H9 (cell line): ENCODE measurements at regions not wholly inside any gene's neighbourhood (a gene's known extent, or its start where the extent isn't known, plus 50 kb on each side); places are given as distances from the start of the nearest gene placed in this dataset.

ENCODE experiments used
- DNase-seq: peaks from one replicate; pipeline ENCODE4 v3.0.0-alpha.2; 2017
- H2AFZ ChIP-seq: one replicate; pipeline ENCODE4 v1.6.1; 2013; ENCODE audit warnings: mild to moderate bottlenecking, low read length, control low read depth, moderate library complexity
- H2AK5ac ChIP-seq: 2 replicates; pipeline ENCODE4 v1.6.1; 2013; ENCODE audit warnings: low read length, control low read depth, mixed read lengths; ENCODE audit not compliant: insufficient read length
- H2BK120ac ChIP-seq: one replicate; pipeline ENCODE4 v1.6.1; 2013; ENCODE audit warnings: low read depth, mild to moderate bottlenecking, low read length, control low read depth, inconsistent platforms; ENCODE audit not compliant: poor library complexity, severe bottlenecking
- H2BK12ac ChIP-seq: 2 replicates; pipeline ENCODE4 v1.6.1; 2013; ENCODE audit warnings: low read length, control low read depth, mixed read lengths, low read depth; ENCODE audit not compliant: insufficient read length
- H2BK15ac ChIP-seq: 2 replicates; pipeline ENCODE4 v1.6.1; 2013; ENCODE audit warnings: low read depth, low read length, control low read depth
- H2BK20ac ChIP-seq: one replicate; pipeline ENCODE4 v1.6.1; 2013; ENCODE audit warnings: low read depth, mild to moderate bottlenecking, low read length, control low read depth, inconsistent platforms; ENCODE audit not compliant: poor library complexity, severe bottlenecking
- H2BK5ac ChIP-seq: 2 replicates; pipeline ENCODE4 v1.6.1; 2013; ENCODE audit warnings: low read length, control low read depth, mixed read lengths; ENCODE audit not compliant: insufficient read length
- H3K14ac ChIP-seq: 2 replicates; pipeline ENCODE4 v1.6.1; 2013; ENCODE audit warnings: low read length, control low read depth; ENCODE audit not compliant: insufficient read depth
- H3K18ac ChIP-seq: 2 replicates; pipeline ENCODE4 v1.6.1; 2013; ENCODE audit warnings: low read depth, mild to moderate bottlenecking, mixed read lengths, low read length, control low read depth; ENCODE audit not compliant: insufficient read length
- H3K23ac ChIP-seq: 2 replicates; pipeline ENCODE4 v1.6.1; 2013; ENCODE audit warnings: low read length, control low read depth, mixed read lengths, low read depth; ENCODE audit not compliant: insufficient read length
- H3K23me2 ChIP-seq: 2 replicates; pipeline ENCODE4 v1.6.1; 2013; ENCODE audit warnings: low read depth, mild to moderate bottlenecking, mixed read lengths, low read length, control low read depth; ENCODE audit not compliant: insufficient read length, poor library complexity, severe bottlenecking
- H3K27ac ChIP-seq: 2 replicates; pipeline ENCODE4 v1.5.1; 2013; ENCODE audit warnings: low read length, control low read depth, mixed read lengths, low read depth; ENCODE audit not compliant: insufficient read length
- H3K27me3 ChIP-seq: 2 replicates; pipeline ENCODE4 v1.6.1; 2013; ENCODE audit warnings: low read length, control low read depth, inconsistent platforms; ENCODE audit not compliant: insufficient read depth
- H3K4ac ChIP-seq: 2 replicates; pipeline ENCODE4 v1.6.1; 2013; ENCODE audit warnings: low read depth, mild to moderate bottlenecking, control low read depth, inconsistent platforms, low read length, moderate library complexity
- H3K4me1 ChIP-seq: 2 replicates; pipeline ENCODE4 v1.6.1; 2013; ENCODE audit warnings: low read length, control low read depth, inconsistent platforms; ENCODE audit not compliant: insufficient read depth
- H3K4me2 ChIP-seq: 2 replicates; pipeline ENCODE4 v1.6.1; 2013; ENCODE audit warnings: low read length, control low read depth, mixed read lengths; ENCODE audit not compliant: insufficient read length, insufficient read depth
- H3K56ac ChIP-seq: 2 replicates; pipeline ENCODE4 v1.6.1; 2013; ENCODE audit warnings: low read depth, mild to moderate bottlenecking, mixed read lengths, low read length, control low read depth; ENCODE audit not compliant: insufficient read length
- H3K79me1 ChIP-seq: 2 replicates; pipeline ENCODE4 v1.6.1; 2013; ENCODE audit warnings: low read depth, mild to moderate bottlenecking, moderate library complexity, low read length, control low read depth, inconsistent platforms; ENCODE audit not compliant: insufficient read depth, poor library complexity, severe bottlenecking
- H3K79me2 ChIP-seq: 2 replicates; pipeline ENCODE4 v1.6.1; 2013; ENCODE audit warnings: low read length, control low read depth, inconsistent platforms; ENCODE audit not compliant: insufficient read depth
- H3K9ac ChIP-seq: 2 replicates; pipeline ENCODE4 v1.6.1; 2013; ENCODE audit warnings: low read length, control low read depth, mixed read lengths; ENCODE audit not compliant: insufficient read length; ENCODE audit errors: extremely low read depth
- H3K9me3 ChIP-seq: one replicate; pipeline ENCODE4 v1.6.1; 2013; ENCODE audit warnings: low read depth, low read length, inconsistent platforms; ENCODE audit not compliant: control insufficient read depth
- H3T11ph ChIP-seq: one replicate; pipeline ENCODE4 v1.6.1; 2013; ENCODE audit warnings: mild to moderate bottlenecking, low read length, control low read depth, inconsistent platforms
- H4K20me1 ChIP-seq: one replicate; pipeline ENCODE4 v1.6.1; 2013; ENCODE audit not compliant: control insufficient read depth, insufficient read length, insufficient read depth
- H4K5ac ChIP-seq: 2 replicates; pipeline ENCODE4 v1.6.1; 2013; ENCODE audit warnings: low read depth, mild to moderate bottlenecking, mixed read lengths, low read length, control low read depth; ENCODE audit not compliant: insufficient read length
- H4K8ac ChIP-seq: replicated peaks from 2 replicates; pipeline ENCODE4 v1.6.1; 2013; ENCODE audit warnings: low read length, control low read depth, mixed read lengths, low read depth; ENCODE audit not compliant: insufficient read length
- H4K91ac ChIP-seq: 2 replicates; pipeline ENCODE4 v1.6.1; 2013; ENCODE audit warnings: low read depth, mild to moderate bottlenecking, moderate library complexity, mixed read lengths, low read length, control low read depth; ENCODE audit not compliant: insufficient read length
- H3K27ac Mint-ChIP-seq, 3 experiments: 2 replicates in 2 of 3; 3 replicates in 1 of 3; pipeline ENCODE4 v1.8.0; 2020 to 2021; ENCODE audit warnings: mixed read lengths in 3 of 3, mild to moderate bottlenecking in 1 of 3, moderate library complexity in 1 of 3
- H3K27me3 Mint-ChIP-seq: 2 replicates; pipeline ENCODE4 v1.8.0; 2021; ENCODE audit warnings: low read depth, mild to moderate bottlenecking, moderate library complexity, mixed read lengths
- H3K36me3 Mint-ChIP-seq, 3 experiments: 2 replicates in 2 of 3; 3 replicates in 1 of 3; pipeline ENCODE4 v1.8.0; 2020 to 2021; ENCODE audit warnings: low read depth in 3 of 3, mixed read lengths in 3 of 3; ENCODE audit not compliant: insufficient read depth in 1 of 3
- H3K4me1 Mint-ChIP-seq, 2 experiments: 2 replicates each; pipeline ENCODE4 v1.8.0; 2020; ENCODE audit warnings: mixed read lengths in 2 of 2
- H3K4me3 Mint-ChIP-seq, 2 experiments: 2 replicates in 1 of 2; 3 replicates in 1 of 2; pipeline ENCODE4 v1.8.0; 2020 to 2021; ENCODE audit warnings: mild to moderate bottlenecking in 2 of 2, mixed read lengths in 2 of 2, moderate library complexity in 1 of 2
- H3K9me3 Mint-ChIP-seq, 2 experiments: 2 replicates in 1 of 2; 3 replicates in 1 of 2; pipeline ENCODE4 v1.8.0; 2020; ENCODE audit warnings: mild to moderate bottlenecking in 2 of 2, mixed read lengths in 2 of 2, moderate library complexity in 1 of 2
- WGBS: extraction: QIAGEN DNeasy Blood & Tissue Kit; methylation state at CpG from one replicate; pipeline ENCODE4 v1.1.7; 2013; ENCODE audit warnings: missing lambda C conversion rate, low lambda C conversion rate, mixed read lengths; ENCODE audit not compliant: insufficient read length; ENCODE audit errors: extremely low coverage; 5-methylcytosine and 5-hydroxymethylcytosine counted together
- TF ChIP-seq, protein P1 (sequence below): fragments of 200-600 bp; sonication (generic); conservative IDR thresholded peaks from 3 replicates; pipeline ENCODE4 v1.8.0; 2021; ENCODE audit warnings: antibody characterized with exemption, mild to moderate bottlenecking

DNA sequence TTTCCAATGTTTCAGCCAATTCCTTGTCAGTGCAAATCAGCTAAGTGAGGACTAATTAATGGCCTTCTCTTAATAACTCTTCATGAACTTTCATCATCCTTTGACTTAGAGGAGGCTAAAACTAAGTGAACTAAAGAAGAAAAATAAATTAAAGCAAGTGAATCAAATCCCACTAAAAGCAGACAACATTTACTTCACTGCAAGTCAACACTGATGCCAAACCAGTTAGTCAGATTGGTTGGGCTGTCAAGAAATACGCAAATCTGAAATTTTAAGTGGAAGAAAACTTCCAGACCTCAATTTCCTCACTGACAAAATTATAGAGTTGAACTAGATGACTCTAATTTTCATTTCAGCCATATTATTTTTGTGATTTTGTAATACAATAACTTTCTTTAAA lies 137.2 kb upstream of the PRLR start:
- H3K27ac Mint-ChIP-seq = no peak overlapping the region
- Histone ChIP-seq H3K27ac (no peak overlapping the region), H3K27me3 (no peaks in the 10 kb centered on the region), H3K23ac (no peak overlapping the region), H2BK120ac (no peak overlapping the region), H3K79me2 (no peaks in the 10 kb centered on the region), H2BK12ac (no peak overlapping the region), H3K18ac (no peak overlapping the region), H3T11ph (no peak overlapping the region), H3K4me1 (no peaks in the 10 kb centered on the region), H4K20me1 (no peaks in the 10 kb centered on the region), H3K9me3 (no peaks in the 10 kb centered on the region), H3K56ac (no peak overlapping the region), H3K23me2 (no peaks in the 10 kb centered on the region), H3K4me2 (no peak overlapping the region), H2BK15ac (no peak overlapping the region), H2AK5ac (no peak overlapping the region), H4K8ac (no peak overlapping the region), H4K91ac (no peak overlapping the region), H2BK20ac (no peak overlapping the region), H3K14ac (no peak overlapping the region), H2AFZ (no peak overlapping the region), H3K4ac (no peak overlapping the region), H4K5ac (no peak overlapping the region), H3K79me1 (no peaks in the 10 kb centered on the region), H3K9ac (no peak overlapping the region), H2BK5ac (no peak overlapping the region)
- TF ChIP-seq, protein P1, sequence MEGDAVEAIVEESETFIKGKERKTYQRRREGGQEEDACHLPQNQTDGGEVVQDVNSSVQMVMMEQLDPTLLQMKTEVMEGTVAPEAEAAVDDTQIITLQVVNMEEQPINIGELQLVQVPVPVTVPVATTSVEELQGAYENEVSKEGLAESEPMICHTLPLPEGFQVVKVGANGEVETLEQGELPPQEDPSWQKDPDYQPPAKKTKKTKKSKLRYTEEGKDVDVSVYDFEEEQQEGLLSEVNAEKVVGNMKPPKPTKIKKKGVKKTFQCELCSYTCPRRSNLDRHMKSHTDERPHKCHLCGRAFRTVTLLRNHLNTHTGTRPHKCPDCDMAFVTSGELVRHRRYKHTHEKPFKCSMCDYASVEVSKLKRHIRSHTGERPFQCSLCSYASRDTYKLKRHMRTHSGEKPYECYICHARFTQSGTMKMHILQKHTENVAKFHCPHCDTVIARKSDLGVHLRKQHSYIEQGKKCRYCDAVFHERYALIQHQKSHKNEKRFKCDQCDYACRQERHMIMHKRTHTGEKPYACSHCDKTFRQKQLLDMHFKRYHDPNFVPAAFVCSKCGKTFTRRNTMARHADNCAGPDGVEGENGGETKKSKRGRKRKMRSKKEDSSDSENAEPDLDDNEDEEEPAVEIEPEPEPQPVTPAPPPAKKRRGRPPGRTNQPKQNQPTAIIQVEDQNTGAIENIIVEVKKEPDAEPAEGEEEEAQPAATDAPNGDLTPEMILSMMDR = no peak
- H3K36me3 Mint-ChIP-seq = no peaks in the 10 kb centered on the region
- WGBS = no CpG with 5 or more reads among the region's 1 CpG
- no peak for DNase-seq
- no peak overlapping the region for H3K4me3 Mint-ChIP-seq
- no peaks in the 10 kb centered on the region for H3K9me3 Mint-ChIP-seq
- H3K4me1 Mint-ChIP-seq = peaks cover 3 to 6% of the 10 kb centered on the region in 2 experiments
- H3K27me3 Mint-ChIP-seq = no peaks in the 10 kb centered on the region
